ENCODE measurements at regions not wholly inside any gene's neighbourhood (a gene's known extent, or its start where the extent isn't known, plus 50 kb on each side); places are given as distances from the start of the nearest gene placed in this dataset.

DNA sequence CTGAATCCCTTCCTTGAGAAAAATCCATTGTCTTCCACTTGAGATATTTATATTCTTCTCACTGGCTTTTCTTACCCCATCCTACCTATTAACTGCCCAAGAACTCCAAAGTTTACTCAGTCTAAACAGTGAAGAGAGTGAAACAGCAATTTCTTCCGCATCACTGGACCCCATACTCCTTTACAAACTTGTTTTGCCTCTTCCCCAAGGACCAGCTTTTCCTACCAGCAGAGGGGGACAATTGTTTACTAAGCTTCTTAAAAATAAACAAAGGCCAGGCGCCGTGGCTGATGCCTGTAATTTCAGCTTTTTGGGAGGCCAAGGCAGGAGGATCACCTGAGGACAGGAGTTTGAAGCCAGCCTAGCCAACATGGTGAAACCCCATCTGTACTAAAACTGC, 52.0 kb downstream of the LRATD1 start:
- no peak for DNase-seq (ENCODE audit: low read depth)

DNA sequence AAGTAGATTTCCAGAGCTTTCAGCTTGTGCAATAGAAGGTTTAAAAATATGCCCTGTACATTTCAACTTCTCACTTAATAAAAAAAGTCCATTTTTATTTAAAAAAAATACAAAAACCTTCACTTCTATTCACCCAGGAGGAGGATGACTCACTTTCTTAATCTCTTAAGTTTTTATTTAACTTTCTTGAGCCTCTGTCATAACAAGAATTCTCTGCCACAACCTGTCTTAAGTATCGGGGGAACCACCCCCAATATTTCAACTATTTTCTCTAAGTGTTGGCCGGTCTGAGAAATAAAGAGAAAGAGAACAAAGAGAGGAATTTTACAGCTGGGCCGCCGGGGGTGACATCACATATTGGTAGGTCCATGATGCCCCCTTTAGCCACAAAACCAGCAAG, 58.4 kb downstream of the LRATD1 start:
- no peak for DNase-seq (ENCODE audit: low read depth)

DNA sequence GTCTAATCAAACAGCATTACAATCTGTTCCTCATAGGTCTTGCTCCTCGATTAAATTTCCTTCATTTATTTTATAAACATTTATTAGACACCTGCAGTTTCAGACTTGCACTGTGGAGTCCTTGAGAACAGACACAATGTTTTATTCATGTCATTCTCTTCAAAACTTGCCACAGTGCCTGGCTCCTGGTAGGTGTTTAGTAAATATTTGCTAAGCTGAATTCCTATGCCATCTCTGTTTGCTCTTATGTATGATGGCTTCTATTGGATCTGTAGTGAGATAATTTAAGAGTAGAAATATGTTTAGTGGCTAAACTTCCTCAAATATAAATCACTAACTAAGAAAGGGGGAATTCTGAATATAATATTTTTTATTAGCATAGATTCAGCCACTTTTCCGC, 61.4 kb downstream of the LRATD1 start:
- no peak for DNase-seq (ENCODE audit: low read depth)

DNA sequence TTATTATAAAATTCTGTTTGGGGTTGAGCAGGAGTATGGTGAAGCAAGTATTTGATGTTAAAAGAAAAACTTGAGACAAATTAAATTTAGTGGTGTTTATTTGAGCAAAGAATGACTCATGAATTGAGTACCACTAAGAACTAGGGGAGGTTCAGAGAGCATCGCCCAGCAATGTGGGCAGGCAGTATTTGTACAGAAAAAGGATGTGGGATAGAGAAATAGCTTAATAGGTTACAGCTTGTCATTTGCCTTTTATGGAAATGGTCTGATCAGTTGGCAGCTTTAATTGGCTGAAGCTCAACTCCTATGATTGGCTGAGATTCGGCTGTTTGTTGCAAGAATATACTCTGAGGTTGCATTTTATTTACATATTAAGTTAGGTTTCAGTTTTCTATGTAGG, 68.2 kb downstream of the LRATD1 start:
- DNase-seq (ENCODE audit: low read depth), result no peak

DNA sequence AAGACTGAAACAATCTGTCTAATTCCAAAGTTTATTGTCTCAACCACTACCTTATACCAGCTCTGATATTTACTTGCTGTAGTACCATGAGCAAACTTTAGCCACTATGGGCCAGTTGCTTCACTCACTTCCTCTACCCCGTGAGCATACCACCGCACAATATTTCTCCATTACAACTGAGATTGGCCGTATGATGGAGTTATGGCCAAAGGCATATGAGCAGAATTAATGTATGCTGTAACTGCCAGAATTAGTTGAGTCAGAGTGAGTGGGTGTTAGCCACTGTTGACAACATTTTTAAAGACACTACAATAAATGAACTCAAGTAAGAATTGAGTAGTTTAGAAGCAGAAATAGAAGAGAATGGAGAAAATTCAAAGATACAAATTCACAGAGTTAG, 69.7 kb downstream of the LRATD1 start:
- no peak for DNase-seq (ENCODE audit: low read depth)

DNA sequence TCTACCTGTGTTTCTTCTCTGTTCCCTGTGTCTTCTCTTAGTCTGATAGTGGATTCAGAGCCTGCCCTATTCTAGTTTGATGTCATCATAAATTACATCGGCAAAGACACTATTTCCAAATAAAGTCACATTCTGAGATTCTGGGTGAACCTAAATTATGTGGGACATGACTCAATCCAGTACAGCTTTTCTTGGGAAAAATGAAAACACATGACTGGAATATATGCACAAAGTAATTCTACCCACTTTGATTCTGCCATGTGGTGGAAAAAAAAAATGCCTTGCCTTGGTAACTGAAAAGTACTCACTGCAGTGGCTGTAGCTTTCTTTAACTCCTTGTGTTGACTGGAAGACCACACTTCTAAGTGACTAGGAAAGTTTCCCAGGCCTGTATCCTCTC, 73.7 kb downstream of the LRATD1 start:
- DNase-seq (ENCODE audit: low read depth), result no peak

DNA sequence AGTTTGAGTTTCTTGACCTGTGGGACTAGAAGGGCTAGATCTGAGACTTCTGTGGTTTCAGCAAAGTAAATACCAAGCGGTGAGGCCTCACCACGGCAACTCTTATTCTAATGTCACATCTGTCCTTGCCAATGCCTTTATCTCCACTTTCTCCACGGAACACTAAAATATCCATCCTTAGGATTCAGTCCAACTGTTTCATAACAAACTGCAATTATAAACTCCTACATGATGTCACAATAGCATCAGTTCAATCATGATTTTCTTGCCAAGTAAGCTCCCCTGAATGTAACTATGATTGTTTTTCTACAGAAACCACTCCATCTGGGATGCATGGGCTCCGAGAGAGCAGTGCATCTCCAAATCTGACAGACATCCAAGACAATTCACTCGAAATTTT, 79.6 kb downstream of the LRATD1 start:
- no peak for DNase-seq (ENCODE audit: low read depth)

DNA sequence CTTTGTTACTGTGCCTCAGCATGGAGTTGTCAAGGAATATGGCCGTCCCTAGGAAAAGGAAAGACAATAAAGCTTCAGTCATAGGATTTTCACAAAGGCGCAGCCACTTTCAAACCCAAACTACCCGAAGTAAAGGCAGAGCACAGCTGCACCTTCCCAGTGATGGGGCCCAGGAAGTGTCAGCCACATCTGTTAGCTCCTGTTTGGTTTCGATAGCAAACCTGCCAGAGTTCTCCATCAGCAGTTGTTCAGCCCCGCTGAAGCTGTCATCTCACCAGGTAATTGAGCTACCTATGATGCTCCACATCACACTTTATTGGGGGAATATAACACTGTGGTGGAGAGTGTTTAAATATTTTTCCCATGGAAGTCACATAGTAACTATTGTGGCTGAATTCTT, 80.7 kb downstream of the LRATD1 start:
- no peak for DNase-seq (ENCODE audit: low read depth)

DNA sequence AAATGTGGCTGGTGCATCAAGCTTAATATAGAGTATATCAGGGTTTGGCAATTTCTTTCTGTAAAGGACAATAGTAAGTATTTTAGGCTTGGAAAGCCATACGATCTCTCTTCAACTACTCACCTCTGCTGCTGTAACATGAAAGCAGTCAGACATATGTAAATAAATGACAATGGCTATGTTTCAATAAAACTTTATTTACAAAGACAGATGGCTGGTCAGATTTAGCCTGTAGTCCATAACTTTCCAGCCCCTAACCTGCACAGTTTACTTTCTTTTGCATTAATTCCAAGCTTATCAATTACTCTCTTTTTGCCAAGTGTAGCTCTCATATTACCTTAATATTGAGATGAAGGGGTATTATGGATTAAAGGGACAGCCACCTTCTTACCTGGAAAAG, 83.1 kb downstream of the LRATD1 start:
- no peak for DNase-seq (ENCODE audit: low read depth)

DNA sequence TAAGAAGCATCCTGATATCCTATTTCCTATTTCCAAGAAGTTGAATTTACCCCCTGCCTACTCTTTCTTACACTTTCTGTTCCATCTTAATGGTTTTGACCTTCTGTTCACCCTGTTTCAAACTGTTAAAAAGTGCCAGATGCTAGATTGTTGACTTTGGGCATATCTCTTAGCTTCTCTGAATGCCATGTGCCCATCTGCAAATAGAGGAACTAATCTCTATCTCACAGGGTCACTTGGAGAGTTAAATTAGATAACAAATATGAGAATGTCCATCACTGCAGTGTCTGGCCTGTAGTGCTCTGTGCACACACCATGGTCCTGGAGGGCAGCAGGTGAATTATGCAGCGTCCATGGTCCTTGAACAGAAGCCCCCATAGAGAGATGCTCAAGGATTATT, 83.8 kb downstream of the LRATD1 start:
- DNase-seq (ENCODE audit: low read depth), result no peak

DNA sequence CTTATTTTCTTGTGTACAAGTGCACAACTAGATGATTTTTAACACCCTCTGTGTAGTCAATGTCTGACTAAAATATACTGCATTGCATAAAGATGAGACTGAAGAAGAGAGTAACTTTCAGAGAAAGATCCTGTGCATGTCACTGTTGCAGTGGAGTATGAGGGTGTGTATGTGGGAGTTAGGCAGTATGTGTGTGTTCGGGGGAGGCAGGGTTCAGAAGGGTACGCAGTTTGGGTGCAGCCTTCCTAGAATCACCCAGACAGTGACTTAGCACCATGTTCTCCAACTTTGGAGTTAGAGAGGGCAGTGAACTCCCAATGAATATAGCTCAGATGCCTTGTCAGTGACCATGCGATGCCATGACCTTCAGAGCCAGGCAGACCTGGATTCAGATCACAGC, 84.6 kb downstream of the LRATD1 start:
- no peak for DNase-seq (ENCODE audit: low read depth)

DNA sequence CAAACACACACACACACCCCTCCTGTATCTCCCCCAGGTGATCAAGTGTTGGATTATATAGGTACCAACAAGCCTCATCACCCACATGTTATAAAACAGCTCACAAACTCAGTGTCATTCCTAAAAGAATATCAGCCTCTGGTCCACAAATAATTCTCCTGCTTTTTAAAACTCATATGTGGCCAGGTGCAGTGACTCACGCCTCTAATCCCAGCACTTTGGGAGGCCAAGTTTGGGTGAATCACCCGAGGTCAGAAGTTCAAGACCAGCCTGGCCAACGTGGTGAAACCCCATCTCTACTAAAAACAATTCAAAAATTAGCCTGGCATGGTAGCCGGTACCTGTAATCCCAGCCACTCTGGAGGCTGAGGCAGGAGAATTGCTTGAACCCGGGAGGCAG, 87.8 kb downstream of the LRATD1 start:
- no peak for DNase-seq (ENCODE audit: low read depth)

DNA sequence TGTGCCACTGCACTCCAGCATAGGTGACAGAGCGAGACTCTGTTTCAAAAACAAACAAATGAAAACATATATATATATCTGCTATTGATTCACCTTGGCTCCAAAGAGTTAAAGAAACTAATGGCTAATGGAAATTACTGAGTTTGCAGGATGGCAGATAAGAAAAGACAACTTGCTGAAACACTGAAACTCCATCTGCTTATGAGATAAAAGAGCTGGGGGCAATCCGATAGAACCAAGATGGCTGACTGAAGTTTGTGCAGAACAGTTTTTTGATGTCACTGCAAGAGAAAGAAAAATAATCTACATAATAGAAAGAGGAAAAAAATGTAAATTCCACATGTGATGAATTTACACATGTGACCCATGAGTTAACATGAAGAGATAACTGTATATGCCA, 88.2 kb downstream of the LRATD1 start:
- no peak for DNase-seq (ENCODE audit: low read depth)

DNA sequence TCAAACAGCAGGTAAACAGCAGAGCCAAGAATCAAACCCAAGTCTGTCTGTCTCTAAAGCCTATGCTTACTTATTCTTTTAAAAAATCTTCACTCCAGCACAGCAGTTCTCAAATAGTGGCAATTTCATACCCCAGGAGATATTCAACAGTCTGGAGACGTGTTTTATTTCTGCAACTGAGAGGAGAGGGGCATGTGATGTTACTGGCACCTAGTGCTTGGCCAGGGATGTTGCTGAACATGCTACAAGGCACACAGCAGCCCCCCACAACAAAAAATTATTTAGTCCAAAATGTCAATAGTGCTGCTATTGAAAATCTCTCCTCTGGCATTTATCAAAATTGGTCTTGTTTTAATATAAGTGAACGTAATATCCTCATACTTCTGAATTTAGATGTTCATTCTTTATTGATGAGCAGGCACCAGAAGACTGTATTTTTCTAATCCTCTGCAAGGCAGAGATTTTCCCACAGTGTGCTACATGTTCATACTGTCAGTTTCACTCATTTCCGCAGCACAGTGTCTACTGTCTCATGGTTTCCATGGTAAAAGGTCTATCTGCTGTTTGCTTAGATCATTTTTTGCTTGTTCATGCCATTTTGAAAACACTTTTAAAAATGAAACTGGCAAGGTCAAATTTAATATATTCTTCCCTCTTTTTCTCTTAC, 90.5 kb downstream of the LRATD1 start:
- no peak for DNase-seq (ENCODE audit: low read depth)

DNA sequence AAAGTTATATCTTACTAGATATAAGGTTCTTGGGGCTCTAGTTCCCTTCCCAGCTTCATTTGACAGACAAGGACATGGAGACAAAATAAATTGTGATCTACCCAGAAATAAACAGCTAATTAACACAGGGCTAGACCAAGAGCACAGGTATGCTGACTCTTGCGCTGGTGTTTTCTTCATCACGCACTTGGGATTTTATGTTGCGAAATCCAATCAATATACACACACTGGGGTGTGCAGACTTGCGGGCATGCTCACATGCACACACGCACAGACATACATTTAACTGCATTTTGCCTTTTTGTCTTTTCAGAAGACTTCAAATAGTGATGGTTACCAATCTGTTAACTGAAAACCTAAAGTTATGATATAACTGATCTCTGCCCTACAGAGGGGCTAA, 91.2 kb downstream of the LRATD1 start:
- DNase-seq (ENCODE audit: low read depth), result no peak

DNA sequence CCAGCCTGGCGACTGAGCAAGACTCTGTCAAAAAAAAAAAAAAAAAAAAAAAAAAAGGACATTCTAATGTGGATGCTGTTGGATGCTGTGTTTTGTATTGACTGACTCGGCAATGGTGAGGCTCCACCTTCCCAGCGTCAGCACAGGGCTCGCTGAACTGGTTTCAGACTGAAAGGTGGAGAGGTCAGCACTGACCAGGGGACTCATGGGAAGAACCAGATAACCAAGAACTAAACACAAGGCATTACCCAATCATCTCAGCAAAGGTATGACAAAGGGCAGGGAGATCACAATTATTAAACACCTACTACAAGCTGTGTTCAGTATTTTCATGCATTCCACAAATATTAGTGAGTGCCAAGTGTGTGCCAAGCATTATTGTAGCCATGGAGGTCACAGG, 103.2 kb downstream of the LRATD1 start:
- DNase-seq (ENCODE audit: low read depth), result no peak

DNA sequence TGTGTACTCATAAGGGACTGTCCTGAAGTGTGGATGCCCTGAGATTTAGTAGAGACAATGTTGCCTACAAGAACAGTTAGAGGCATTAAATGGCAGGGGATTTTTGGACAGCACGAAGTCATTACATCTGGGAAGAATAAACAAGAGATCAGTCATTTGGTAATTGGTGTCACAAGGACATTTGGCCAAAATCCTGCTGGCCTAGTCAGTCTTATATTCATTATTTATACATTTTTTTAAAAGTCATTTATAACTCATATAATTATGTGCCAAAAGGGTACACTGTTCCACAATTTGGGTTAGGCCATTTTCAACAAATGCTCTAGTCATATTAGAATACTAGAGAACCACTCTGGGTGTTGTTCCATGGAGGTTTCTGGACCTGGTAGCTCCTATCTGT, 104.7 kb downstream of the LRATD1 start:
- DNase-seq (ENCODE audit: low read depth), result no peak

DNA sequence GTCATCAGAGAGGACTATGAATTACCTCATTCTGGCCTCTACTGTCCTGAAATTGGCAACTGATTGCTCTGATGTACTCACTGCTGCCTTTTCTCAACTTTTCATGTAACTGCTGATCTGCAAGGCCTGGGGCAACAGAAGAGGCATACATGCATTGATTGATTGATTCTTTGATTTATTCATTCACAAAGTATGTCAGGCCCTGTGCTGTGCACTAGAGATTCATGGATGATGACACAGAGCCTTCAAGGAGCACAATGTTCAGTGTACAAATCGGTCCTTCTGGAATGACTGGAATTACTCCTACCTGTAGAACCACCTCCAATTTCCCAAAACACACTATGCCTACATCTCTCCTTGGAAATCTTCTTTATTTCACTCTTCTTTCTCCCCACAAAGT, 111.3 kb downstream of the LRATD1 start:
- no peak for DNase-seq (ENCODE audit: low read depth)

DNA sequence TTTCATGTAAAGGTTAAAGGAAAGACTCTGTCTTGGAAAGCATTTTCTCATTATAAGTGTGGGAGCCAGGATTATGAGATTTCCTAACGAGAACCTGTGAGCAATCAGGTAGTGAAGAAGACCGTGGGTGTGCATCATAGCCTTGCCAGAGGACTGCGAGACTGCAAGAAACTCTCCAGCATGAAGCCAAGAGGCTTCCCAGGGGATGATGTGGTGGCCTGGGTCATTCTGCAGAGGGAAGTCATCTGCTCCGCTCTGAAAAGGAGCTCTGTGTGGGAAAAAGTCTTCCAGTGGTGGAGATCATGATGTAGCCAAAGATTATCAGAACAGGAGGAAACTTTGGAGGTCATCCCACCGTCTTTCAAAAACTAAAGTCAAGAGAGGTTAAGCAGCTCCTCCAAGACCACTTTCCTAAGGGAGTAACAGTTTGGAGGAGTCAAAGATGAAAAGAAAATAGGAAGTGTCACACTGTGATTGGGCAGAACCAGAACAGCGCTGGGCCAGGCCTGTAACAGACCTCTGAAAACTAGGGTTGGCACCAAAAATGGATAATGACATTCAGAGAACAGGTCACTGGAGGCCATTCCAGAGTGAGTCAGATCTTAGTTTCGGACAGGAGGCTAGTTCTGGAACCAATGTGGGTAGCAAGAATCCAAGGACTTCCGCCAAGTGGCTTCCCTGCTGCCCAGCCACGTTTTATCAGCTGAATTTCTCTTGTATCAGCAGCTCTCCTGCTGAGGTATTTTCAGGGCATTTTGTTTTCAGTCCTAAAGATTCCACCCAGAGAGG, 113.0 kb downstream of the LRATD1 start:
- no peak for DNase-seq (ENCODE audit: low read depth)

DNA sequence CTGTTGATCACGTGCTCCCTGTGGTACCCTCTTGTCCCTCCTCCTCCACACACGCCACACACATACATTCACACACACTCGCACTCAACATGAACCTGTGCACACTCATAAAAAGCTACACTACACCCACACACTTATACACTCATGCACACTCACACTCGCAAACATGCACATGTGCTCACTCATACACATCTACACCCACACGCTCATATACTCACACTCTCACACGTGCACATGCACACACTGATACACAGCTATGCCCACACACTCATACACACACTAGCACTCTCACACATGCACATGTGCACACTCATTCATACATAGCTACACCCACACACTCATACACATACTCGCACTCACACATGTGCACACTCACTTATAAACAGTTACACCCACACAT, 113.6 kb downstream of the LRATD1 start:
- no peak for DNase-seq (ENCODE audit: low read depth)

DNA sequence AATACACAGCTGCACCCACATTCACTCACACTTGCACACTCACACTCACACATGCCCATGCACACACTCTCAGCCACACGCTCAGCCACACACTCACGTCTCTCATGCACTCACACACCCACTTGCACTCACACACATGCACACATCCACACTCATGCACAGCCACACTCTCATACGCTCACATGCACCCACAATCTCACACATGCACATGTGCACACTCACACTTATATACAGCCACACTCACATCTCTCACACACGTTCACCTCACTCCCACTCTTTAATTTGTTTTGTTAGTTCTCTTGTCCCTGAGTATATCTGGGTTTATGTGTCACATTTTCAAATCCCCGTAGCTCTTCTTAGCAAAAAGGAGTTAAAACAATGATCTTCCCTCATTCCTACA, 114.9 kb downstream of the LRATD1 start:
- DNase-seq (ENCODE audit: low read depth), result no peak

DNA sequence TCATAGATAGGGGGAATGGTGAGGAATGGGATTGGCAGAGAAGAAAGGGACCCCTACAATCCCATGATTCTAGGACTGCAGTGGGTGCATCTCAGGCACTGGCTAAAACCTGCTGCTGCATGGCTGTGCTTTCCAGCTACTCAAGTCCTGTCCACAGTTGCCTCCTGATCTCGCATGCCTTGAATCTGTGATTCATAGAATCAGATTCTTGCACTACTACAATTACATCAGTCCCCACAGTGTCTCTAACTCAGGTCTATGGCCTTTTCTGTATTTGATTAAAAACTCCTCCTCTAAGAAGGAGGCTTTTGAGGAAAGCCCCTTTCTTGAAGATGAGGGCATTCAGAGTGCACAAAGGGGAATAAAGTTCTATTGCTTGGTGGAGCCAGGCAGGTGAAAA, 117.4 kb downstream of the LRATD1 start:
- DNase-seq (ENCODE audit: low read depth), result no peak

DNA sequence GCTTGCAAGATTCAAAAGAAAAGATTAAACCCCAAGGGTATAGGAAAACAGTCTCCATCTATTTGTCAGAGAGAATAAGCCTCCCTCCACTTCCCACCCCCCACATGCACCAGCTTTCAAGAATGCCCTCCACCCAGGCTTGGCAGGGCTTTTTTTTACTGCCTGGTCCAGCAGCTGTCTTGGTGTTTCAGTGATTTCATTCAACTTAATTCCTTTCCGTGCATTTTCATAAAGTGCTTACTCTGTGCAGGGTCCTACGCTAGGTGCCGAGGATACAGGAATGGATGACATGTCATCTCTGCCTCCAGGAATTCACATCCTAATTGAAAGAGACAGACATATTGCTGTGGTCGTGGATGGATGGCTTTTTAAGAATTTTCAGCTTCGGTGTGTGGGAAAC, 117.9 kb downstream of the LRATD1 start:
- DNase-seq (ENCODE audit: low read depth), result no peak

DNA sequence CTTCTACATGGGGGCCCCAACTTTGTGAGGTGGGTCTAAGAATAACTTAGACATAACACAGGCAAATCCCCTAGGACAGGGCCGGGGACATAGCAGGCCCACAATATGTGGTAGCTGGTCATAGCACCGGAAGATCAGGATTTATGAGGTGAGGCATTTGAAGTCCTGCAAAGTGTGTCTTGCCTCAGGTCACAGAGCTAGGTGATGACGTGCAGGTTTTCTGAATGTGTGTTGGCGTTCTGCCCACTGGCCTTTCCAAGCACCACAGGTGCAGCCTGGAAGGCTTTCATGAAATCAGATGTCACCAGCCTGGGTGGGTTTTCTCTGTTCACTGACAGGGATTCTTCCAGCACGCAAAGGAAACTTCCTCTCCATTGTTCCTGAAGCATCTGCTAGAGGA, 119.1 kb downstream of the LRATD1 start:
- no peak for DNase-seq (ENCODE audit: low read depth)
